HG02610 (cell line): ENCODE measurements at regions not wholly inside any gene's neighbourhood (a gene's known extent, or its start where the extent isn't known, plus 50 kb on each side); places are given as distances from the start of the nearest gene placed in this dataset.

Experiments used
- ATAC-seq: cut with Tn5 transposase; IDR thresholded peaks from one replicate; pipeline ENCODE4 v1.9.1; 2021; ENCODE audit warnings: mild to moderate bottlenecking, moderate library complexity; ENCODE audit not compliant: unreplicated experiment

- ATAC-seq = no peak
Measured at GRCh38 chr20:24790746-24791283, 158.3 kb upstream of the CST7 start.

GRCh38 chr20:24791953-24792352 lies 157.1 kb upstream of the CST7 start:
- no peak for ATAC-seq

- no peak for ATAC-seq
Measured at GRCh38 chr20:24792641-24793495, 156.2 kb upstream of the CST7 start.

GRCh38 chr20:24795436-24795835 lies 153.6 kb upstream of the CST7 start:
- ATAC-seq = no peak

GRCh38 chr20:24796236-24796635 lies 152.8 kb upstream of the CST7 start:
- ATAC-seq = no peak

GRCh38 chr20:24797113-24797512 lies 152.0 kb upstream of the CST7 start:
- ATAC-seq = no peak

GRCh38 chr20:24797745-24798655 lies 151.1 kb upstream of the CST7 start:
- ATAC-seq = no peak

- no peak for ATAC-seq
Measured at GRCh38 chr20:24798930-24799705, 150.0 kb upstream of the CST7 start.

GRCh38 chr20:24799971-24800580 lies 149.0 kb upstream of the CST7 start:
- ATAC-seq = no peak

GRCh38 chr20:24802286-24802820 lies 146.7 kb upstream of the CST7 start:
- no peak for ATAC-seq

GRCh38 chr20:24804481-24805206 lies 144.4 kb upstream of the CST7 start:
- no peak for ATAC-seq

GRCh38 chr20:24805456-24806238 lies 143.4 kb upstream of the CST7 start:
- ATAC-seq = no peak

GRCh38 chr20:24806705-24807676 lies 142.1 kb upstream of the CST7 start:
- no peak for ATAC-seq

GRCh38 chr20:24808616-24809015 lies 140.5 kb upstream of the CST7 start:
- no peak for ATAC-seq

GRCh38 chr20:24809606-24810005 lies 139.5 kb upstream of the CST7 start:
- no peak for ATAC-seq

- no peak for ATAC-seq
Measured at GRCh38 chr20:24810676-24811407, 138.2 kb upstream of the CST7 start.

GRCh38 chr20:24812373-24812772 lies 136.7 kb upstream of the CST7 start:
- ATAC-seq = no peak
